ENCODE measurements at regions not wholly inside any gene's neighbourhood (a gene's known extent, or its start where the extent isn't known, plus 50 kb on each side); places are given as distances from the start of the nearest gene placed in this dataset.

GRCh38 chr10:85152911-85153310 lies 824.5 kb downstream of the CCSER2 start:
- Histone ChIP-seq H3K9me3 (no peaks in the 10 kb centered on the region), H3K27ac (replicated peaks in 1 of 4) (no peak overlapping the region), H3K4me3 (no peak overlapping the region), H3K4me1 (no peaks in the 10 kb centered on the region), H3K27me3 (no peaks in the 10 kb centered on the region), H3K36me3 (no peaks in the 10 kb centered on the region)
- TF ChIP-seq POLR2A (IDR thresholded peaks at IDR 0.05; ENCODE audit: low read depth) (no peak), POLR2AphosphoS5 (IDR thresholded peaks at IDR 0.05) (no peak), EP300 (IDR thresholded peaks at IDR 0.05) (no peak), CTCF (IDR thresholded peaks at IDR 0.05) (no peak)
- WGBS = 54% methylated on average over 1 of the region's 1 CpG
- peak; percentile 47 for DNase-seq (ENCODE audit: extremely low spot score)
- intact Hi-C loops (cut with DNase I) = no loop called here

- no peak for TF ChIP-seq EP300 (IDR thresholded peaks at IDR 0.05)
- TF ChIP-seq POLR2AphosphoS5 (IDR thresholded peaks at IDR 0.05) = no peak
- TF ChIP-seq POLR2A (IDR thresholded peaks at IDR 0.05; ENCODE audit: low read depth) = no peak
- no peak for TF ChIP-seq CTCF (IDR thresholded peaks at IDR 0.05)
- Histone ChIP-seq H3K4me3 (no peak overlapping the region), H3K36me3 (no peaks in the 10 kb centered on the region), H3K9me3 (no peaks in the 10 kb centered on the region), H3K27me3 (no peaks in the 10 kb centered on the region), H3K4me1 (no peaks in the 10 kb centered on the region), H3K27ac (replicated peaks in 1 of 4) (no peak overlapping the region)
- 82% methylated on average over 4 of the region's 4 CpGs for WGBS
- intact Hi-C loops (cut with DNase I) = no loop called here
- no peak for DNase-seq (ENCODE audit: extremely low spot score)
Observed at GRCh38 chr10:85157206-85157605, 828.8 kb downstream of the CCSER2 start.

GRCh38 chr10:85168243-85168642 lies 839.9 kb downstream of the CCSER2 start:
- H3K9me3 ChIP-seq = no peaks in the 10 kb centered on the region
- WGBS = 75% methylated on average over 6 of the region's 6 CpGs
- H3K27me3 ChIP-seq = no peaks in the 10 kb centered on the region
- no peaks in the 10 kb centered on the region for H3K36me3 ChIP-seq
- no peaks in the 10 kb centered on the region for H3K4me1 ChIP-seq
- H3K27ac ChIP-seq (replicated peaks in 1 of 4) = no peak overlapping the region
- no peak for DNase-seq (ENCODE audit: extremely low spot score)
- H3K4me3 ChIP-seq = no peak overlapping the region
- intact Hi-C loops (cut with DNase I) = no loop called here
- TF ChIP-seq EP300 (IDR thresholded peaks at IDR 0.05) = no peak
- no peak for TF ChIP-seq POLR2AphosphoS5 (IDR thresholded peaks at IDR 0.05)
- no peak for TF ChIP-seq CTCF (IDR thresholded peaks at IDR 0.05)
- TF ChIP-seq POLR2A (IDR thresholded peaks at IDR 0.05; ENCODE audit: low read depth) = no peak

GRCh38 chr10:85170026-85170425 lies 841.6 kb downstream of the CCSER2 start:
- Histone ChIP-seq H3K27ac (replicated peaks in 1 of 4) (no peak overlapping the region), H3K36me3 (no peaks in the 10 kb centered on the region), H3K27me3 (no peaks in the 10 kb centered on the region), H3K9me3 (no peaks in the 10 kb centered on the region), H3K4me1 (no peaks in the 10 kb centered on the region), H3K4me3 (no peak overlapping the region)
- DNase-seq (ENCODE audit: extremely low spot score) = no peak
- intact Hi-C loops (cut with DNase I) = no loop called here
- TF ChIP-seq CTCF (IDR thresholded peaks at IDR 0.05) = no peak
- TF ChIP-seq POLR2A (IDR thresholded peaks at IDR 0.05; ENCODE audit: low read depth) = no peak
- no peak for TF ChIP-seq EP300 (IDR thresholded peaks at IDR 0.05)
- no peak for TF ChIP-seq POLR2AphosphoS5 (IDR thresholded peaks at IDR 0.05)
- 57% methylated on average over 1 of the region's 1 CpG for WGBS

GRCh38 chr10:85175635-85176034 lies 847.2 kb downstream of the CCSER2 start:
- no peak for TF ChIP-seq POLR2AphosphoS5 (IDR thresholded peaks at IDR 0.05)
- no peak for TF ChIP-seq CTCF (IDR thresholded peaks at IDR 0.05)
- no peak for TF ChIP-seq EP300 (IDR thresholded peaks at IDR 0.05)
- no peak for TF ChIP-seq POLR2A (IDR thresholded peaks at IDR 0.05; ENCODE audit: low read depth)
- H3K4me3 ChIP-seq = no peak overlapping the region
- 20% methylated on average over 1 of the region's 1 CpG for WGBS
- no peak overlapping the region for H3K27ac ChIP-seq (replicated peaks in 1 of 4)
- no peak for DNase-seq (ENCODE audit: extremely low spot score)
- H3K36me3 ChIP-seq = no peaks in the 10 kb centered on the region
- no peaks in the 10 kb centered on the region for H3K27me3 ChIP-seq
- no peaks in the 10 kb centered on the region for H3K4me1 ChIP-seq
- intact Hi-C loops (cut with DNase I) = no loop called here
- H3K9me3 ChIP-seq = no peaks in the 10 kb centered on the region
